GM12872 (cell line): ENCODE measurements at regions not wholly inside any gene's neighbourhood (a gene's known extent, or its start where the extent isn't known, plus 50 kb on each side); places are given as distances from the start of the nearest gene placed in this dataset.

ENCODE experiments used
- CTCF ChIP-seq: IDR thresholded peaks from 3 replicates; pipeline ENCODE4 v1.5.1; 2011; ENCODE audit warnings: low read depth, mild to moderate bottlenecking, low read length, moderate library complexity; ENCODE audit not compliant: insufficient read depth

GRCh38 chr6:67449602-67450001, 1185.5 kb upstream of the ADGRB3 start:
- no peak for TF ChIP-seq CTCF

GRCh38 chr6:67433124-67433523, 1202.0 kb upstream of the ADGRB3 start:
- no peak for TF ChIP-seq CTCF

- no peak for TF ChIP-seq CTCF
These were observed 1204.0 kb upstream of the ADGRB3 start for GRCh38 chr6:67431076-67431475.

DNA sequence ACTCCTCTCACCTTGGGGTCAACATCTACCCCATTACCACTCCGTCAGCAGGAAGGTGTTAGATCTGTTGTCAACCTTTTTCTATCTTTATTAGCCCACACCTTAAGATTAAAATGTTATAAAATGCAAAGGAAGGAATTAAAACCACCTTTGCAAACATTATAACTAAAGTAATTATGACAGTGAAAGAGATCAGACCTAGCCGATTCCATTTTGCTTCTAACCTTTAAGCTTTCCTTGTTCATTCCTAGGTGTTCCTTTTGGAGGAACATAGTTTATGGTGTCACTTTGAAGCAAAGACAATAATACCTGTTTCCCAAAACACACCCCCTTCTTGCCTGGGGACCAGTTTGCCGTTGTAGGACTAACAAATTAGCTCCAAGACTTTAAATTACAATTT, 1223.0 kb upstream of the ADGRB3 start:
- TF ChIP-seq CTCF: no peak

DNA sequence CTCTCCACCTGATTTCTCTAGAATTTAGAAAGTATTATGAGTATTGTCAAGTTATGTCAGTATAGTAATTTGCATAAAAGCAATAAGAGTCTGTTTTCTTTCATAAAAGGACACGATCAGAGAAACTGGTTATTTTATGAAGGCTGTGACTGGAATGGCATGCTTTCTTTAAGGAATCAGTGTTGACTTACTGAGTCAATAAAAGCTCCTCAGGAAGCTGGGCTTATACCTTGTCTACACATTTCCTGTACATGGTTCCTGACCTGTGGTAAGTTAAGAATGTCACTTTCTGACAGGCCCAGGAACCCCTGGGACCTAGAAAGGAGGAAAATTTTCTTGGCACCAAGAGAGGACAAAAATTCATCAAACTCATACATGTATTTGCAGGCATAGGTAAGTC, 1224.0 kb upstream of the ADGRB3 start:
- TF ChIP-seq CTCF: no peak

DNA sequence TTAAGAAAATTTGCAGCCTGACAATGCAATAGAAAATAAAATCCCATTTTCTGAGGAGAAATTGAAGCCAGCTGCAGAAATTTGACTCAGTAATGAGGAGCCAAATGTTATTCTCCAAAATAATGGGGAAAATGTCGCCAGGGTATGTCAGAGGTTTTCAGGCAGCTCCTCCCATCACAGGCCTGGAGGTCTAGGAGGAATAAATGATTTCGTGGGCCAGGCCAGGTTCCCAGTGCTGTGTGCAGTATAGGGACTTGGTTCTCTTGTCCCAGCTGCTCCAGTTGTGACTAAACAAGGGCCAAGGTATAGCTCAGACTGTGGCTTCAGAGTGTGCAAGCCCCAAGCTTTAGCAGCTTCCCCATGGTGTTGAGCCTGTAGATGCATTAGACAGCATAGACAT, 1240.8 kb upstream of the ADGRB3 start:
- TF ChIP-seq CTCF: no peak

GRCh38 chr6:67393356-67393755, 1241.7 kb upstream of the ADGRB3 start:
- no peak for TF ChIP-seq CTCF

- TF ChIP-seq CTCF: no peak
These were observed 1243.1 kb upstream of the ADGRB3 start for GRCh38 chr6:67391955-67392354.
